ENCODE measurements at regions not wholly inside any gene's neighbourhood (a gene's known extent, or its start where the extent isn't known, plus 50 kb on each side); places are given as distances from the start of the nearest gene placed in this dataset.

DNA sequence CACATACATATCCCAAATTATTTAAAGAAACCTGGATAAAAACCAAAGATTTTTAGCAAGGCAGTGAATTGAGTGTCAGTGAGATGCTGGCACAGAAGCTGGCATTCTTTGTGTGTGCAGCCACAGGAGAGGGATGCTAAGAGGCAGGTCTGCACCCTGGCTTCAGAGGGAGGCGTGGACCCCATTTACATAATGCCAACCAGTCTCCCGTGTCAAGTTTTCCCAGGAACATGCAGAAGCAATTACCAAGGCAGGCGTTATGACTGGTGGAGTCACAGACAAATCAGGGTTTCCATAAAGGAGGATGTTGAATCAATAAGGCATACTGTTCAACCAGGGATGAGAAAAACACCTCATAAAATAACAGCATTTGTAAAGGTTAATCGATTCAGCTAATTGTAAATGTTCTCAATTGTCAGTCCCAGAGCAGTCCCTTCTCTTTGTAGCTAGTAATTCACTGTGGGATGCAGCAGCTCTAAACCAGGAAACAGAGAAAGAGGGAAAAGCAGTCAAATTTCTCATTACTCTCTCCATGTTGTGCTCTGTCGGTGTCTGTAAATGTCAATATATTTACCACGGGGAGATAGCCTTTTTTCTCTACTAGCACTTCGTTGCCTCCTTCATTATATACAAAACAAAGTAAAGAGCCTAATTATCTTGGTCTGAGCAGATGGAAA is 452.4 kb upstream of the GRAMD2B start:
- DNase-seq (ENCODE audit: low read depth) = no peak
- TF ChIP-seq, protein P1, sequence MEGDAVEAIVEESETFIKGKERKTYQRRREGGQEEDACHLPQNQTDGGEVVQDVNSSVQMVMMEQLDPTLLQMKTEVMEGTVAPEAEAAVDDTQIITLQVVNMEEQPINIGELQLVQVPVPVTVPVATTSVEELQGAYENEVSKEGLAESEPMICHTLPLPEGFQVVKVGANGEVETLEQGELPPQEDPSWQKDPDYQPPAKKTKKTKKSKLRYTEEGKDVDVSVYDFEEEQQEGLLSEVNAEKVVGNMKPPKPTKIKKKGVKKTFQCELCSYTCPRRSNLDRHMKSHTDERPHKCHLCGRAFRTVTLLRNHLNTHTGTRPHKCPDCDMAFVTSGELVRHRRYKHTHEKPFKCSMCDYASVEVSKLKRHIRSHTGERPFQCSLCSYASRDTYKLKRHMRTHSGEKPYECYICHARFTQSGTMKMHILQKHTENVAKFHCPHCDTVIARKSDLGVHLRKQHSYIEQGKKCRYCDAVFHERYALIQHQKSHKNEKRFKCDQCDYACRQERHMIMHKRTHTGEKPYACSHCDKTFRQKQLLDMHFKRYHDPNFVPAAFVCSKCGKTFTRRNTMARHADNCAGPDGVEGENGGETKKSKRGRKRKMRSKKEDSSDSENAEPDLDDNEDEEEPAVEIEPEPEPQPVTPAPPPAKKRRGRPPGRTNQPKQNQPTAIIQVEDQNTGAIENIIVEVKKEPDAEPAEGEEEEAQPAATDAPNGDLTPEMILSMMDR (IDR thresholded peaks at IDR 0.05; ENCODE audit: insufficient read depth, low read depth, low read length) = no peak
- no peak overlapping the region for H3K4me3 ChIP-seq (ENCODE audit: low read depth, low read length)

DNA sequence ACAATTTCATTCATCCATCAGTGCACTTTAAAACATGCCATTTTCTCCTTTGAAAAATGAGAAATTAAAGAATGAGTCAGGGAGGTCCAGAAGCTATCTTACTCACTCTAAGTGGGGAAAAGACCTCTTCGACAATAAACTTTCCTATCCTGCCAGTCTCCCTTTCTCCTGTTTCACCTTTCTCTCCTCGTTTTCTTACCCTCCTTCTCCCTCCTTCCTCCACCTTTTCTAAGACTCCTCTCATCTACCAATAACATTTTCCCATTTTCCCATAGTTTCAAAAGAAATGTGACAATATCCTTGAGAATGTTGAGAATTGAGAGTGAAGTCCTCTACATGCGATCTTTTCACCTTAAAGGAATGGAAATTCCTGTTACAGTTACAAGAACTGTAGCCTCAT is 450.5 kb upstream of the GRAMD2B start:
- DNase-seq (ENCODE audit: low read depth) = no peak
- TF ChIP-seq, protein P1 (IDR thresholded peaks at IDR 0.05; ENCODE audit: insufficient read depth, low read depth, low read length) = no peak
- no peak overlapping the region for H3K4me3 ChIP-seq (ENCODE audit: low read depth, low read length)

DNA sequence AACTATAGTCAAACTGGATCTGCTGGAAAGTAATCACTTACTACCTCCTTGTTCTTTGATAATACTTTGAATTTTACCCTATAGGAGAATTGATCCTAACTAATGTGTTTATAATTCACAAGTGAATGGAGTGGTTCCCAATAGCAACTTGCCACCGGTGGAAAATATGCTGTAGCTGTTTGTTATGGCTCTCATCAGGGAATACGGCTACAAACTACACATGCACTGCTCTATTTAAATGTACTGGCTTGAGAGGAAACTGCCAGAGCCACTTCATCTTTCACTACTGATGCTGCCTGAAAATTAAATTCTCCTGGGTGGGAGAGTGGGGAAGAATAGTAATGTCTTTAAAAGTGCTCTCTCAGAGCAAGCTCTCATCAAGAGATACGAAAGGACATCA is 448.5 kb upstream of the GRAMD2B start:
- TF ChIP-seq, protein P1 (IDR thresholded peaks at IDR 0.05; ENCODE audit: insufficient read depth, low read depth, low read length) = no peak
- no peak for DNase-seq (ENCODE audit: low read depth)
- no peak overlapping the region for H3K4me3 ChIP-seq (ENCODE audit: low read depth, low read length)

DNA sequence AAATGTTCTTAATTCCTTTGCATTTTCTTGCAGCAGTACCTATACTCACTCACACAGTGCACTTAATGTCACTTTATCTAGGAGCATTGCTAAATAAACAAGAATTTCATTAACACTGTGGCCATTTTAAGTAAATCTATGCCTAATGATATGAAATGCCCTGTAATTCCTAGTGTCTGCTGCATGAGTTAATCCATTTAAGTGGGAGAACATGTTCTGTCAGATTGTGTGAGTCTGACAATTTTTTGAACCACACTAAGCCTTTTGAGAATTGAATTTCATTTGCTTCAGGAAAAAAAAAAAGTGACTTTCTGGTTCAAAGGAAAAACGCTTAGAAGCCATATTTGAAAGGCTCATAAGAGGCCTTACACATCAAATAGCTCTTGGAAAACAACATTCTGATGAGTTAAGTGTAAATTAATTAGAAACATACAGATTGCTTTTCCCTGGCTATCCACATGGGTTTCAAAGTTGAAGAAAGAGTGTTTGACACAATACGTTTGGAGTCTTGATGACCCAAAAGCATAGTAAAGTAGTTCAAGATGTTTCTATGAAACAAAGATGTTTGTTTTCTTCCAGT is 446.7 kb upstream of the GRAMD2B start:
- H3K4me3 ChIP-seq (ENCODE audit: low read depth, low read length) = no peak overlapping the region
- TF ChIP-seq, protein P1 (IDR thresholded peaks at IDR 0.05; ENCODE audit: insufficient read depth, low read depth, low read length) = no peak
- DNase-seq (ENCODE audit: low read depth) = no peak

DNA sequence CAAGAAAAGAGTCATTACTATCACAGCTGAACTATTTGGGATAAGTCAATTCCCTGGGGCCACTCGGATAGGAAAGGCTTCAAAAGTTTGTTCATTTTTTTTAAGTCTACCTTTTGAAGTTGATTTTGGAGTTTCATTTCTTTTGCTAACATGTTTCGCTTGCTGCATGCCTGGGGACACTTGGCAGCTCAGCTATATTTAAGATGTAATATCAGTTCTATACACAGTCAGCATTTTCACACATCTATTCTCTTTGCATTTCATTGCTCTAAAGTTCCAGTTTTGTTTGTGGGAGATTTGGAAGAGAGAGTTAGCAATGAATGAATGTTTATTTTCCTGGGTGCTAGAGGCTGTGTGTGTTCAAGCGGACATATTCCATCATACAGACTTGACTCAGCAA is 445.2 kb upstream of the GRAMD2B start:
- TF ChIP-seq, protein P1 (IDR thresholded peaks at IDR 0.05; ENCODE audit: insufficient read depth, low read depth, low read length) = no peak
- DNase-seq (ENCODE audit: low read depth) = no peak
- H3K4me3 ChIP-seq (ENCODE audit: low read depth, low read length) = no peak overlapping the region

DNA sequence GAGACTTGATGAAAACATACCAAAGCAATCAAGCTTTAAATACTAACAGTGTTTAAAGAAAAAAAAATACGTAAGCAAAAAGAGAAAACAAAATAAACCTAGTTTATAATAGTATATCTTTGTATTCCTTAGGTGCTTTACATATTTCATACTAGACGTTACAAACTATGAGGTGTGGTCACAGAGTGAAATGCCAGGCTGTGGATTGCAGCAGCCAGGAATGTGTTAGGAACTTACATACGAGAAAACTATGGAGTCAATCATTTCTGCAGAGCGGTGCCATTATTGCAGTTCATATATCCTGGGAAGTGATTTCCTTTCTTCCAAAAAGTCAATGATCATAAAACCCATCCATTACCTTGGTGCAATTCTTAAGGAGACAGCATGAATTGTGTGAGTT is 443.6 kb upstream of the GRAMD2B start:
- no peak overlapping the region for H3K4me3 ChIP-seq (ENCODE audit: low read depth, low read length)
- no peak for DNase-seq (ENCODE audit: low read depth)
- TF ChIP-seq, protein P1 (IDR thresholded peaks at IDR 0.05; ENCODE audit: insufficient read depth, low read depth, low read length) = no peak

DNA sequence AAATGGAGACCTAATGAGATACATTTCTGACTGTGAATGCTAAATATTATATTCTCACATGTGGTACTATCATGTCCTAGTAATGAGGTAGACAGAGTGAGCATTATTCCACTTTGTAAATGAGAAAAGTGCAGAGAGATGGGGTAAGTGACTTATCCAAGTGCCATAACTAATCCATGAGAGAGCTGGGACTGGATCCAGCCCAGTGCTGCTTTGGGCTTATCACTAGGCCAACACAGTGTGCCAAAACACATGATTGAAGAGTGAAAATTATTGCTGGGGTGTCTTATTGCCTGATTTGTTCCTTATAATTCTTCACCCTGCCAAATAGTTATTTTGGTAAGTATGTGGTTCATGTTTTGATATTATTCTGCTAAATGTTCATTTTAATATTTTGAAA is 442.2 kb upstream of the GRAMD2B start:
- no peak overlapping the region for H3K4me3 ChIP-seq (ENCODE audit: low read depth, low read length)
- TF ChIP-seq, protein P1 (IDR thresholded peaks at IDR 0.05; ENCODE audit: insufficient read depth, low read depth, low read length) = no peak
- DNase-seq (ENCODE audit: low read depth) = no peak

Measured in fibroblast of villous mesenchyme (primary cell).